Left ventricle myocardium inferior (tissue), 1 donor: ENCODE measurements at regions not wholly inside any gene's neighbourhood (a gene's known extent, or its start where the extent isn't known, plus 50 kb on each side); places are given as distances from the start of the nearest gene placed in this dataset.
A peak's percentile ranks its signal among the peaks of the same experiment; 100 is the strongest.

ENCODE experiments used
- DNase-seq: peaks from one replicate; pipeline ENCODE4 v3.0.0-alpha.2; 2020
- H3K27ac ChIP-seq: fragments of 200-600 bp; replicated peaks from 2 replicates; pipeline ENCODE4 v1.8.0; 2021
- H3K27me3 ChIP-seq: fragments of 200-600 bp; 2 replicates; pipeline ENCODE4 v1.8.0; 2021; ENCODE audit warnings: low read depth
- H3K36me3 ChIP-seq: fragments of 200-600 bp; 2 replicates; pipeline ENCODE4 v1.8.0; 2021
- H3K4me1 ChIP-seq: fragments of 200-600 bp; 2 replicates; pipeline ENCODE4 v1.8.0; 2021
- H3K4me3 ChIP-seq: fragments of 200-600 bp; 2 replicates; pipeline ENCODE4 v1.8.0; 2021; ENCODE audit warnings: mild to moderate bottlenecking, moderate library complexity
- H3K9me3 ChIP-seq: fragments of 200-600 bp; replicated peaks from 2 replicates; pipeline ENCODE4 v1.8.0; 2021
- CTCF ChIP-seq: fragments of 200-600 bp; IDR thresholded peaks from 2 replicates; pipeline ENCODE4 v1.8.0; 2021; ENCODE audit warnings: antibody characterized with exemption, mild to moderate bottlenecking, borderline replicate concordance
- intact Hi-C: fragments of 100-400 bp; cut with micrococcal nuclease; formaldehyde crosslinking; loops from one replicate; pipeline ENCODE4 v1.11.0; 2022
- donor health status: DM: no; HTN: yes; CAD: no; lungs with severe emphysema.

- no peak overlapping the region for H3K27ac ChIP-seq
Observed at GRCh38 chr16:17578981-17579874, 108.5 kb upstream of the XYLT1 start.

GRCh38 chr16:17574256-17574655, 103.5 kb upstream of the XYLT1 start:
- intact Hi-C loops, result no loop called here
- Histone ChIP-seq H3K4me1 (no peaks in the 10 kb centered on the region), H3K9me3 (no peaks in the 10 kb centered on the region), H3K27me3 (peaks cover 43% of the 10 kb centered on the region), H3K36me3 (no peaks in the 10 kb centered on the region), H3K4me3 (no peak overlapping the region), H3K27ac (no peak overlapping the region)
- DNase-seq, result no peak
- TF ChIP-seq CTCF, result no peak

More at GRCh38 chr16:17578981-17579874, 108.5 kb upstream of the XYLT1 start:
- intact Hi-C loops, result no loop called here
- Histone ChIP-seq H3K36me3 (no peaks in the 10 kb centered on the region), H3K27me3 (peaks cover 9% of the 10 kb centered on the region), H3K4me3 (no peak overlapping the region), H3K4me1 (no peaks in the 10 kb centered on the region), H3K9me3 (peaks cover 14% of the 10 kb centered on the region)
- TF ChIP-seq CTCF, result peak; percentile 88
- DNase-seq, result no peak

- Histone ChIP-seq H3K4me3 (no peak overlapping the region), H3K27me3 (peaks cover 58% of the 10 kb centered on the region), H3K9me3 (no peaks in the 10 kb centered on the region), H3K36me3 (no peaks in the 10 kb centered on the region), H3K27ac (no peak overlapping the region), H3K4me1 (no peaks in the 10 kb centered on the region)
- no peak for TF ChIP-seq CTCF
- no peak for DNase-seq
- intact Hi-C loops, result no loop called here
Observed at GRCh38 chr16:17572145-17572544, 101.4 kb upstream of the XYLT1 start.

- no peak for DNase-seq
- Histone ChIP-seq H3K36me3 (no peaks in the 10 kb centered on the region), H3K9me3 (no peaks in the 10 kb centered on the region), H3K27ac (no peak overlapping the region), H3K27me3 (peaks cover 63% of the 10 kb centered on the region), H3K4me3 (no peak overlapping the region), H3K4me1 (no peaks in the 10 kb centered on the region)
- no peak for TF ChIP-seq CTCF
- intact Hi-C loops, result no loop called here
Observed at GRCh38 chr16:17571499-17572093, 100.8 kb upstream of the XYLT1 start.

GRCh38 chr16:17568239-17568638, 97.5 kb upstream of the XYLT1 start:
- intact Hi-C loops, result no loop called here
- H3K36me3 ChIP-seq, result no peaks in the 10 kb centered on the region
- peaks cover 5% of the 10 kb centered on the region for H3K9me3 ChIP-seq
- no peak overlapping the region for H3K27ac ChIP-seq
- no peak for TF ChIP-seq CTCF
- H3K27me3 ChIP-seq, result peaks cover 72% of the 10 kb centered on the region
- DNase-seq, result no peak
- H3K4me1 ChIP-seq, result no peaks in the 10 kb centered on the region
- no peak overlapping the region for H3K4me3 ChIP-seq
